SIG-M5 (cell line): ENCODE measurements at regions not wholly inside any gene's neighbourhood (a gene's known extent, or its start where the extent isn't known, plus 50 kb on each side); places are given as distances from the start of the nearest gene placed in this dataset.

Source experiments
- DNase-seq: peaks from one replicate; lab custom pipeline; 2025; lab: John Stamatoyannopoulos, UW

DNA sequence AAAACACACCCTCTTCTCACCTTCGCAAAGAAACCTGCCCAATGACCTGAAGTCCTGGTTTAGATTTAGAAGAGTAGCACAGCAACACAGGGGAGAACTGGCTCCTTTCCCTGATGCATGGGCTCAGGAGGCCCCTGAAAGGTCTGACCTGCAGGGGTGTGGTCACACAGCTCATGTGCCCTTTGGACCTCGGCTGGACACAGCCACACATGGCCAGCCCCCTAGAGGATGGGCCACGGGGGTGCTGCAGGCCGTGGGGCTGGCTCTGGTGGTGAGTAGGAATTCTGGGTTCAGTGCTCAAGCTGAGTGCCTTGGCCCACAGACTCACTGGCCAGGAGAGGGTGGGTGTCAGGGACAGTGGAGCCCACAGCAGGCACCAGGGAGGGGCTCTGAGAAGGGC lies 118.5 kb upstream of the ADCY1 start:
- DNase-seq, result no peak

DNA sequence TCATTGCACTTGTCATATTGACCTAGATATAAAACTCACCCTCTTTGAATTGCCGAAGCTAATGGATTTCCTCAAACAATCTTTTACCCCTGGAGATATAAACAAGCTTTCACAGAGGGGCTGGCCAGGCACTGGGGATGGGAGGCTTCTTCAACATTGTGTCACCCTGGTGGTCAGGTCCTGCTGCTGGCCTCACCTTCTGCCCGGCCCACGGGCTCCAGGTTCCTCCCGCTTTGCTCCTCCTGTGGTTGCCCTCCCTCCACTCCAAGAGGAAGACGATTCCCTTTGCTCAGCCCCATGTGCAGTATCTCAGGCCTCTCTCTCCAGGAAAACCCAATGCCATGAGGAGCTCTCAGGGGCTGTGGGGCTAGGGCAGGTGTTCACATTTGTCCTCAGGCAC lies 118.1 kb upstream of the ADCY1 start:
- no peak for DNase-seq

DNA sequence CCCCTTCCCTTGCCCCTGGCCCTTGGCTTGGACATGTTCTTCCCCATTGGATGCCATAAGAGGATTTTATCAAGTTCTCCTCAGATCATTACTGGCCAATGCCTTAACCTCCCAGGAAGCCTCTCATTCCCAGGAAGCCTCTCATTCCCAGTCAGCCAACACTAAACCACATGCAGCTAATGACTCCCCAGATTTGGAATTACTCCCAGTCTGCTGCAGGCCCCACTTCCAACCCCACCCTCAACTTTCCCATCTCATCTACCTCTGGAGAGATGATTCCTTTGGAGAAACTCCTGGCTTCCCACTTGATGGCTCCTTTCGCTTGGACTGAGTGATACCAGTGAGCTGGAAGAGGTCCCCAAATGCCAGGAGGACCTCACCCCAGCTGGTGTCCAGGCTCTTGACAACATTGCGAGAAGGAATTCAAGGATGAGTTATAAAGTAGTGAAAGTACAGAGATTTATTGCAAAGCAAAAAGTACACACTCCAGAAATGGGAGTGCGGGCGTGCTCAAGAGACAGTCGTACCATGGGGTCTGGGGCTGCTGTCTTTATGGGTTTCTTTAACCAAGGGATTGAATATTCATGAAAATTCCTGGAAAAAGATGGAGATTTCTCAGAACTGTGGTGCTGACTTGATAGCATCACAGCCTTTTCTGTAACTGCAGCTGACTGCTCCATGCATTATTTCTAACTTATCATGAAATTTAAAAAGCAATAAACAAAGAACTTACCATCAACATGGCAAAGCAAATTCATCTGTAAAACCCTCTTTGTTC lies 117.2 kb upstream of the ADCY1 start:
- no peak for DNase-seq

DNA sequence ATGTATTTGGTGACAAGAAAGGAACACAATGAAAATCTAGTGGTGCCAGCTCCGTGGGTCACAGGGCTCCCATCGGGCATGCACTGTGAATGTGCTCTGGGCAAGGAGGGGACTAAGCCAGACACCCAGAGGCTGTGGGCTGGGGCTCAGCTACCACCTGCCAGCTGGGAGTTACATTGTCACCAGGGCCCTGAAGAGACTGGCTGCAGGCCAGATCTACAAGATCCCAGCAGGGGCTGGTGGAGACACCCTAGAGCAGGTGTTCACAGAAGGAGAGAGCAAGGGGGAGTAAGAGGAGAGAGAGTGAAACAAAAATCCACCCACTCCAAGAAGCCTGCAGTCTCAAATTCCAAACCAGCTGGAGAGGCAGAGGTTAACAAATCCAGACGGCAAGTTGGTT lies 116.6 kb upstream of the ADCY1 start:
- no peak for DNase-seq

DNA sequence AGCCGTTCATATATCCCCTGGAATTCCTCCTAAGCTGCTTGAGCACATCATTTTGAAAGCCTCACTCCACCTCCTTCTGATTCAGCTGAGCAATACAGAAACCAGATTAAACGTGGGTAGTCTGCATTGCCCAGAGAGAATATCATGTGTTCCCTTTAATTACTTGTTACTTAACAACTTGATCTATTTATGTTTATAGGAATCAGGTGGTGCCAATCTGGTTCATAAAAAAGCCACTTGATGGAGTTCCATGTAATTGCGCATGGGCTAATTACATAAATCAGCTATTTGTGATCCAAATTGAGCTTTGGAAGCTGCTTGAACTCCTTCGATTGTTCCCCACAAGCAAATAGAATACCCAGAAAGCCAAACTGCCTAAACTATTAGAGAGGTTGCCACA lies 114.7 kb upstream of the ADCY1 start:
- no peak for DNase-seq

DNA sequence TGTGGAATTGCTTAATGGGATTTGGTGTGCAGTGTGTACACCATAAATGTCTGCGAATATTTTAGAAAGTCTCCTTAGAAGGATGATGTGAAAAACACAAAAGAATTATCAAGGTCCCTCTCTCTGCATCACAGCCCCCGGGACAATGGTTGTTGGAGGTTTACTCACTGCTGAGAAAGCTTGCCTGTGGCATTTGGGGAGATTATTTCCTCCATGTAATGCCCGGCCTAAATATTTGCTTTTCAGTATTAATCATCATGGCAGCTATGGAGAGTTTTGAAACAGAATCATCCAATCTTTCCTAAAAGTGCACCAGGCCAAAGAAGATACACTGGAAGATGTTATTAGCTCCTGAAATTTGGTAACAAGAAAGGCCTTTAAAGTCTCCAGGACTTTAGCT lies 113.8 kb upstream of the ADCY1 start:
- DNase-seq, result no peak

DNA sequence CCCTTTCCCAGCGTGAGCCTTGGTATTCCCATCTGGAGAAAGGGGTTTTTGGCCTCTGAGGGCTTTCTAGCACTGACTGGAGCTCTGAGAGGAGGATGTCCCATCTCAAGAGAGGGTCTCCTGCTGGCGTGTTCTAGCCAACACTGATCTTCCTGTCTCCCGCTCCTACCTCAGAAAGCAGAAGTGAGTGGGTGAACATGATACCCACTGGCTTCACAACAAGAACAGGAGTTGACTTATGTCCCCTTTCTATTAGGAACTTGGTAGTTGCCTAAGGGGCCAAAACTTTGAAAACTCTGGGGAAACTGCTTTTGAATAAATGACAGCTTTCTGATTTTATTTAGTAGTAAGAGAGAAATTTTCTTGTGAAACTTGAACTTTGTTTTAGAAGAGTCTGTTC lies 113.1 kb upstream of the ADCY1 start:
- no peak for DNase-seq

DNA sequence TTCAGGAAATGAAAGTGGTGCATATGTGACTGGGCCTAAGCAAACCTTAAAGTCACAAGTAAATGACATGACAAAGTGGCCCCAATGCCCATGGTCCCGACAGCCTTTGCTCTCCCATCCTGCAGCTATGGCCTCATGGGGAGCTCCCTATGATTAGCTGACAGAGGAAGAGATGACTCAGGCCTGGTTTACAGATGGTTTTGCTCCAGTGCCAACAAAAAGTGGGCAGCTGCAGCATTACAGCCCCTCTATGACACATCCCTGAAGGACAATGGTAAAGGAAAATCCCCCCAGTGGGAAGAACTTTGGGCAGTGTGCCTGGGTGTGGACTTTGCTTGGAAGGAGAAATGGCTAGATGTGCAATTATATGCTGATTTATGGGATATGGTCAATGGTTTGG lies 105.1 kb upstream of the ADCY1 start:
- no peak for DNase-seq

DNA sequence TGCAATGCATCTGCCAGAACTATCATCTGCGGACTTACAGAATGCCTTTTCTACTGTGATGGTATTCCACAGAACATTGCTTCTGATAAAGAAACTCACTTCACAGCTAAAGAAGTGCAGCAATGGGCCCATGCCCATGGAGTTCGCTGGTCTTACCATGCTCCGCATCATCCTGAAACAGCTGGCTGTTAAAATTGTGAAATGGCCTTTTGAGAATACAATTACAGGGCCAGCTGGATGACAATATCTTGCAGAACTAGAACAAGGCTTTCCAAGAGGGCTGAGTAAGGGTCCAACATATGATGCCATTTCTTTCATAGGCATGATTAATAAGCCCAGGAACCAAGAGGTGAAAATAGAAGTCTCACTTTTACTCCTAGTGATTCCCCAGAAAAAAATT lies 104.1 kb upstream of the ADCY1 start:
- DNase-seq, result no peak

DNA sequence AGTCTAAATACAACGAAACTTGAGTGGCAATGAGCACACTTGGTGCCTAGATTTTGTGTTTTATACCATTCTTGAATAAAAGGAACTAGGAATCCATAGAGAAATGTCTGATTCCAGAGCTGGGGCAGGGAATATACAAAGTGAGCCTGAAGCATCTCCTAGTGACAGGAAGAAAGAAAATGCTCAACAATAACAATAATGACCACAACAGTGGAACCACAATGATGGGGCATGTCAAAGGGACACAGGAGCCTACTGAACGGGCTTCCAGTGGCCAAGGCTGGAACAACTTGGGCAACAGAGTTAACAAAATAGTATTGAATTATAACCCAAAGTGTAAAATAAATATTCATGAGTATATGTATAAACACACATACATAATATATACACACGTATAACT lies 94.4 kb upstream of the ADCY1 start:
- DNase-seq, result no peak

DNA sequence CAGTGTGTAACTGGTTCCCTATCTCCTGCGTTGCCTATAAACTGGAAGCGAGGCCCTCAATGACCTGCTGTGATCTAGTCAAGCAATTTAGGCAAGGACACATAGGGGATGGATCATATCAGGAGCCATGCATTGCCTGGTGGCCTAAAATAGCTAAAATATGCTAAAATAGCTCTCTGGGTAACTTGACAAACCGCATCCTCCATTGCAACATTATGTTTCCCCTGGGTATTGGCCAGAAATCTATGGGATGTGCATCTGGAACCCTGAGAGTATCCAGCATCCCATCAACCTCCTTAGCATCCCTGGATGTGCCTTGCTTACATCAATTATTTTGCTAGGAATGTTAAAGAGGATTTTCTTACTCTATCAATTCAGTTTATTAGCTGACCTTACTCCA lies 91.7 kb upstream of the ADCY1 start:
- DNase-seq, result no peak

DNA sequence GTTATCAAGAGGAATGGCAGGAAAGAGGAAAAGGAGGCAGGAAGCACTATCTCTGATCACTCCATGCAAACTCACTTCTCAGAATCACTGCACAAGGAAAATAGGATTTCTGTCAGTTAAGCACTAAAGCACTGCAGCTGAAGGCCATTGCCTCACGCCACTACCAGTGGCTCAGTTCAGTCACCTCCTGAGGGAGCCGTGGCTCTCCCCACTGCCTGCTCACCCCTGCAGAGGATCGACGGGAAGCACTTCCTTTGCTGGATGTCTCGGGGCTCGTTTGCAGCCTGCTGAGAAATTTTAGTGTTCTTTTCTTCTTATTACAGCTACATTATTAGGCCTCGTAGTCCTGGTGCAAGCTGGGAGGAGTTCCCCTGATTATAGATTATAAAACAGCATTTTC lies 90.1 kb upstream of the ADCY1 start:
- no peak for DNase-seq

DNA sequence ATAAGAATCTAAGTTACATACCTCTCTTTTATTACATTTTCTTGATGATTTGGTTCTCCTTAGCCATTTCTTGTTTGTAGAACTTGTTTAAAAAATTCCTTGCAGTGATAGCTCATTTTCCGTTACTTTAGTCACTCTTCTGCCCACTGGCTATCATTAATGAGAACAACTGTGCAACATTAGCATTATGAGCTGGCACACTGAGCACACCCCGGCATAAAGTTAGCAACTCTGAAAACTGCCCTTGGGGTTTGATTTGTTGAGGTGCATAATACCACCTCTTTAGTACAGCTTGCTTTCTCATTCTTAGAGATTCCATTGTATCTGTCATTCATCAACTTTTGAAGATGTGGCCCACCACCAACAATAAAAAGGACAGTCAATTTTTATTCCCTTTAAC lies 87.6 kb upstream of the ADCY1 start:
- DNase-seq, result no peak

DNA sequence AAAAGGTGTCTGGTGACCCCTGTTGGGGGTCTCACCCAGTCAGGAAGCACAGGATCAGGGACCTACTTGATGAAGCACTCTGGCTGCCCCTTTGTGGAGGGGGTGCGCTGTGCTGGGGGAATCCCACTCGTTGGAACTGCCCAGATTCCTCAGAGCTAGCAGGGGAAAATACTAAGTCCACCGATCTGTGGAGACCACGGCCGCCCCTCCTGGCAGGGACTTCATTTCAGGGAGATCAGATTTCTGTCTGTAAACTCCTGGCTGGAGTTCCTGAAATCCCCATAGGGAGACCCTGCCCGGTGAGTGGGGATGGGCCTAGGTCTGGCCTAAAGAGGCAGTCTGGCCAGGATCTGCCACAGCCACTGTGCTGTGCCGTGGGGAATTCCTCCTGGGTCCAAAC lies 79.3 kb upstream of the ADCY1 start:
- no peak for DNase-seq

DNA sequence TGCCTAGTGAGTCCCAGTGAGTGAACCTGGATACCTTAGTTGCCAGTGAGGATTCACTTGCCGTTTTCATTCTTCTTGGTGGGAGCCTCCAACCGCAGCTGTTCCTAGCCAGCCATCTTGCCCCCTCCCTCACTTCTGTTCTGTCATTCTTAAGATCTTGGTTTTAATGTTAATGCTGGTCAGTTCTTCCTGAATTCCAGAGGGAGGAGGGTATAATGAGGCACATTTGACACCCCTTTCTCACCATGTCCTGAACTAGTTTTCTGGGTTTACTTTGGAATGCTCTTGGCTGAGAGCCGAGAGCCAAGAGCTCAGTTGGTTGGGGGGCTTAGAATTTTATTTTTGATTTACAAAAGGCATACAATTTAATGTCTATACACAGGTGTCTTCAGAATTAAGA lies 78.5 kb upstream of the ADCY1 start:
- no peak for DNase-seq

DNA sequence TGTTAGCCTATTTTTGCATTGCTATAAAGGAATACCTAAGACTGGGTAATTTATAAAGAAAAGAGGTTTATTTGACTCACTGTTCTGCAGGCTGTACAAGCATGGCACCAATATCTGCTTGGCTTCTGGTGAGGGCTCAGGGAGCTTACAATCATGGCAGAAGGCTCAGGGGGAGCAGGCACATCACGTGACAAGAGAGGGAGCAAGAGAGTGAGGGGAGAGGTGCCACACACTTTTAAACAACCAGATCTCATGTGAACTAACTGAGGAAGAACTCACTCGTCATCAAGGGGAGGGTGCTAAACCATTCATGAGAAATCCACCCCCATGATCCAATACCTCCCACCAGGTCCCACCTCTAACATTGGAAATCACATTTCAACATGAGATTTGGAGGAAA lies 73.9 kb upstream of the ADCY1 start:
- no peak for DNase-seq

DNA sequence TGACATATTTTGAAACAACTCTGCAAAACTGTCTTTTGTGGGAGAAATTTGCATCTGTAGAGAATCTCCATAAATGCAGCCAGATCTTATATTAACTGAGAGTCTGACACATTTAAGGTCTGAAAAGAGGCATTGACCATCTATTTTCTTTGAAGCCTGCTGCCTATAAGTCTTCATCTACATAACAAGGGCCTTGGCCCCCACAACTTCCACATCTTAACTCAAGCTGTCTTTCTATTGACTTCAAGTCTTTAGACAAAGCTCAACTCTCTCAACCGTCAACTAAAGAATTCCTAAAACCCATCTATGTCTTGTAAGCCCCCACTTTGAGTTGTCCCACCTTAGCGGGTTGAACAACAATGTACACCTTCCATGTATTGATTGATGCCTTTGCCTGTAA lies 72.4 kb upstream of the ADCY1 start:
- DNase-seq, result no peak

DNA sequence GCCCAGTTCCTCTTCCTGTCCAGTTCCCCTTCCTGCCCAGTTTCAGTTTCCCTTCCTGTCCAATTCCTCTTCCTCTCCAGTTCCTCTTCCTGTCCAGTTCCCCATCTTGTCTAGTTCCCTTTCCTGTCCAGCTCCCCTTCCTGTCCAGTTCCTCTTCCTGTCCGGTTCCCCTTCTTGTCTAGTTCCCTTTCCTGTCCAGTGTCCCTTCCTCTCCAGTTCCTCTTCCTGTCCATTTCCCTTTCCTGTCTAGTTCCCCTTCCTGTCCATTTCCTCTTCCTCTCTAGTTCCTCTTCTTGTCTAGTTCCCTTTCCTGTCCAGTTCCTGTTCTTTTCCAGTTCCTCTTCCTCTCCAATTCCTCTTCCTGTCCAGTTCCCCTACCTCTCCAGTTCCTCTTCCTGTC lies 68.1 kb upstream of the ADCY1 start:
- no peak for DNase-seq

DNA sequence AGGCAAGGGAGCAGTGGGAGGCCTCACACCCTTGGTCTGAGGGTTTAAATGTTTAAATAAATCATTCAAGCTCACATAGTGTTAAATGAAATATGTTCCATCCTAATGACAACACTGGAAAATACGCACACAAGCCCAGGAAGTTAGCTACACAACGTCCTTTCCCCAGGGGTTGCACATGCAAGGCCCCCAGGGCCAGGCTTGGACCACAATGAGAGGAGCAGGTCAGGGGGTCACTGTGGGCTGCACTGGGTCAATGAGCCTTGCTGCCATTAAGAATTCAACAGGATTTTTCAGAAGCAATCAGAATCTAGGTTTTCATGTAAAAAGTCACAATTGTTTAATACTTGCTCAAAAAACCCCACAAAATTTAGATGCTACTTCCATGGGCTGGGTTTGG lies 64.9 kb upstream of the ADCY1 start:
- DNase-seq, result no peak

DNA sequence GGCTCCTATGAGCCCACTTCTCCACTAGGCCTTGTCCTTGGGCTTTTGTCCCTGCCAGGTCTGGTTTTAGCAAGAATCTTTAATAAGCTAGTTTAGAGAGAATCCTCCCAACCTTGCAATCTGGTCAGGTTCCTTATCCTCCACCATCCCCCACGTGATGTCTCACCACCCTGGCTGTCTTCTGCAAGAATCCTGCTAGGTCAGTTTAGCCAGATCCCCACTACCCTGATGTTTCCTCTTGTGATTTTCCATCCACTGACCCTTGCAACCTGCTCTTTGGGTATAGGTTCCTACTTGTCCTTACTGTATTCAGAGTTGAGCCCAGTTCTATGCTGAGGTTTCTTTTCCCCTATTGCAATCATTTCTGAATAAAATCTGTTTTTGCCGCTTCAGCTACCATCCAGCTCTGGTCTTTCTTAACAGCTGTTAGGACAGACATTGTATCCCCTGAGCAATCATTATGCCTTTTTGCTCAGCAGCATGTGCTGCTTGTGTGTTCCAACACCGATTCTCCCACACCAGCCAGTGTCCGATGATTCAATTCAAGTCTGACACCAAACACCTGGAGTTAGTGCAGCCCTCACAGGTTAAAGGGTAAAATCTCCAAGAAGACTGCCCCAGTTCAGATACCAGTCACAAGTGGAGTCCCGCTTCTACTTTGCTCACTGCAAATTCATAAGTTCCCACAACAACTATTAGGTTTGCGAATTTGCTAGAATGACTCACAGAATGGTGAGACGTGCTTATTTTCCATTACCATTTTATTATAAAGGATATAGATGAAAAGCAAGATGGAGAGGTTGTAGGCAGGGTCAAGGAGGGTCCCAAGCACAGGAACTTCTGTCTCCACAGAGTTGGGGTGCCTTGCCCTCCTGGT lies 62.2 kb upstream of the ADCY1 start:
- DNase-seq, result no peak

DNA sequence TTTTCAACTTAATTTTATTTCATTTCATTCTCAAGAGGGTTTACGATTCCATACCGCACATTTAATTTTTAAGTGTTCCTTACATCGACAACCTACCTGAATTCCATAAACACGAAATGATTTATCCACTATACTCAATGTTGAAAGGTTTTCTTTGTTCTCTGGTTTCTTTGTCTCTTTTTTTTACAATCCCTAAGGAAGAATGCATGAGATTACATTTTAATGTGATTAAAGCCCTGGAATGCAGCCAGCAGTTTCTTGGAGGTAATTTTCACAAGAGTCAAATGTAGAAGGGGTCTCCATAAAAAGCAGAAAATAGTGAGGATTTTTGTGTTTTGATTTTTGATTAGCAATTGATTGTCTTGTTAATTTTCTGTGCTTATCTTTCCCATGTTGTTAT lies 59.2 kb upstream of the ADCY1 start:
- no peak for DNase-seq

DNA sequence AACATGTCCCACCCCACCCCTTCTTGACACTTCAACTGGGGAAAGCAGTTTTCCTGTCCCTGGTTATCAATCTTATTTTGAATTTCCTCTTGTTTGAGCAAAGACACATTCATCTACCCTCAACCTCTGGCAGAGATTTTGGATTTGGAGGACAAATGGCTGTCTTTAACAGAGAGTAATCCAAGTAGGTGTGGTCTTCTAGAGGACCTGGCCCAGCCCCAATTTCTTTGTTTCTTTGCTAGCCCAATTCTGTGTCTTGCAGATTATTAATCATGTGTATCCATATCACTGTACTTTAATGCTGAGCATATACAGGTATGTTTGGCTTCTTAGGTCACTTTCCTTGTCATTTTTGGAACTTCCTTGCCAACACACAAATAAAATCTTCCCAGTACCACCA lies 58.8 kb upstream of the ADCY1 start:
- DNase-seq, result no peak
